ENCODE measurements at regions not wholly inside any gene's neighbourhood (a gene's known extent, or its start where the extent isn't known, plus 50 kb on each side); places are given as distances from the start of the nearest gene placed in this dataset.

- TF ChIP-seq CTCF (IDR thresholded peaks at IDR 0.05) (no peak), POLR2A (IDR thresholded peaks at IDR 0.05) (no peak)
These were observed 57.9 kb upstream of the PLS3 start for GRCh38 chrX:115503099-115503498.
